Left lung (tissue), 4 donors: ENCODE measurements at regions not wholly inside any gene's neighbourhood (a gene's known extent, or its start where the extent isn't known, plus 50 kb on each side); places are given as distances from the start of the nearest gene placed in this dataset.

Experiments used
- ATAC-seq: fragments of 200-7000 bp; cut with Tn5 transposase; one replicate; pipeline ENCODE4 v1.9.1; 2020; ENCODE audit warnings: moderate library complexity
- DNase-seq, 4 donors: peaks; one replicate each; pipeline ENCODE4 v3.0.0-alpha.2; 2013 to 2020
- H3K27ac ChIP-seq, 2 donors: fragments of 200-600 bp; sonication (generic) in 1 of 2; one replicate each; pipeline versions ENCODE4 v1.5.0 to v1.8.0; 2020 to 2021
- H3K27me3 ChIP-seq, 2 donors: fragments of 200-600 bp; sonication (generic) in 1 of 2; one replicate each; pipeline versions ENCODE4 v1.5.0 to v1.8.0; 2020 to 2021
- H3K36me3 ChIP-seq, 2 donors: fragments of 200-600 bp; sonication (generic) in 1 of 2; one replicate each; pipeline versions ENCODE4 v1.5.0 to v1.8.0; 2020 to 2021
- H3K4me1 ChIP-seq, 2 donors: fragments of 200-600 bp; one replicate each; pipeline ENCODE4 v1.8.0; 2021
- H3K4me3 ChIP-seq, 2 donors: fragments of 200-600 bp; sonication (generic) in 1 of 2; one replicate each; pipeline versions ENCODE4 v1.5.0 to v1.8.0; 2020 to 2021; ENCODE audit warnings: mild to moderate bottlenecking in 1 of 2
- H3K9me3 ChIP-seq, 2 donors: fragments of 200-600 bp; sonication (generic) in 1 of 2; one replicate each; pipeline versions ENCODE4 v1.5.0 to v1.8.0; 2020 to 2021
- intact Hi-C, 2 donors: fragments of 100-400 bp; cut with DNase I; formaldehyde crosslinking; loops; one replicate each; pipeline versions ENCODE4 v1.11.2 to v1.14.2; 2022
- TF ChIP-seq, protein P1 (sequence below), 2 donors: fragments of 200-600 bp; sonication (generic) in 1 of 2; IDR thresholded peaks; one replicate each; pipeline versions ENCODE4 v1.5.0 to v1.8.0; 2021; ENCODE audit warnings: antibody characterized with exemption in 2 of 2
- donor health status: DM: no; HTN: yes; CAD: no.
- donor health status: DM: no; HTN: no; CAD: no.

DNA sequence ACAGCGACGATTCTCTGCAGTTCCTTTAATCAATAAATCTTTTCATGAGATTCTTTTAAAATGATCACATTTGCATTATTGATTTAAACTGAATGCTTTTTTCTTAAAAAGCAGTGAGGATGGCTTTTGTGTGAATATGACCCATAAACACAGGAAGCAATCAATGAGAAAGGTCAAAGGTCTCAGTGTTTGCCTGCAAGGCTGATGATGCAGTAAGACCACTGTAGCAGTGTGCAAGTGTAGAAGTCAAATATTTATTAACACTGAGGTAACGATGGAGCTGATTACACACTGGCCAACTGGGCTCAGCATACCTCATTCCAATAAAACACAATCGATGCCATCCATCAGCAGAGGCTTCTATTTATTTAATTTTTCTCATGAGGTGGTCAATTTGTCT is 633.5 kb downstream of the DCDC2C start:
- no peaks in the 10 kb centered on the region for H3K9me3 ChIP-seq
- no peak for DNase-seq
- TF ChIP-seq, protein P1, sequence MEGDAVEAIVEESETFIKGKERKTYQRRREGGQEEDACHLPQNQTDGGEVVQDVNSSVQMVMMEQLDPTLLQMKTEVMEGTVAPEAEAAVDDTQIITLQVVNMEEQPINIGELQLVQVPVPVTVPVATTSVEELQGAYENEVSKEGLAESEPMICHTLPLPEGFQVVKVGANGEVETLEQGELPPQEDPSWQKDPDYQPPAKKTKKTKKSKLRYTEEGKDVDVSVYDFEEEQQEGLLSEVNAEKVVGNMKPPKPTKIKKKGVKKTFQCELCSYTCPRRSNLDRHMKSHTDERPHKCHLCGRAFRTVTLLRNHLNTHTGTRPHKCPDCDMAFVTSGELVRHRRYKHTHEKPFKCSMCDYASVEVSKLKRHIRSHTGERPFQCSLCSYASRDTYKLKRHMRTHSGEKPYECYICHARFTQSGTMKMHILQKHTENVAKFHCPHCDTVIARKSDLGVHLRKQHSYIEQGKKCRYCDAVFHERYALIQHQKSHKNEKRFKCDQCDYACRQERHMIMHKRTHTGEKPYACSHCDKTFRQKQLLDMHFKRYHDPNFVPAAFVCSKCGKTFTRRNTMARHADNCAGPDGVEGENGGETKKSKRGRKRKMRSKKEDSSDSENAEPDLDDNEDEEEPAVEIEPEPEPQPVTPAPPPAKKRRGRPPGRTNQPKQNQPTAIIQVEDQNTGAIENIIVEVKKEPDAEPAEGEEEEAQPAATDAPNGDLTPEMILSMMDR (IDR thresholded peaks at IDR 0.05) = no peak
- intact Hi-C loops = no loop called here
- H3K27me3 ChIP-seq = no peaks in the 10 kb centered on the region
- H3K27ac ChIP-seq = no peak overlapping the region
- ATAC-seq = no peak
- no peaks in the 10 kb centered on the region for H3K4me1 ChIP-seq
- no peak overlapping the region for H3K4me3 ChIP-seq
- H3K36me3 ChIP-seq = no peaks in the 10 kb centered on the region

DNA sequence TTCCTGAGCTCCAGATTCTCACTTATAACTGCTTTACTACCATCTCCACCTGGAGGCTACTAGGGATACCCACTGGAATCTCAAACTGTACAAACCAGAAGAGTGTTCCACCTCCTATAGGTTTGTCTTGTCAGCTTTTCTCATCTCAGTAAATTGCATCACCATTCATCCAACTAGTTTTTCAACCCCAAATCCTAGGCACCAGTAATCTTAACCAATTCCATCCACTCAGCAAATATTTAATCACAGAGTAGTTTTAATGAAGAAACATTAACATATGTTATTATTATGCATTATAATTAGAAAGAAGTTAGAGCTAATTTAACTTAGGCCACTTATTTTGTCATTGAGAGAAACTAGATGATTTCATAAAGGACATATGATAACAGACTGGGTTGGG is 635.0 kb downstream of the DCDC2C start:
- H3K9me3 ChIP-seq = peaks cover 0 to under 1% of the 10 kb centered on the region in 2 donors
- no peaks in the 10 kb centered on the region for H3K36me3 ChIP-seq
- H3K27me3 ChIP-seq = no peaks in the 10 kb centered on the region
- no peak overlapping the region for H3K27ac ChIP-seq
- DNase-seq = no peak
- TF ChIP-seq, protein P1 (IDR thresholded peaks at IDR 0.05) = no peak
- no peak for ATAC-seq
- H3K4me1 ChIP-seq = no peaks in the 10 kb centered on the region
- no peak overlapping the region for H3K4me3 ChIP-seq
- intact Hi-C loops = no loop called here

DNA sequence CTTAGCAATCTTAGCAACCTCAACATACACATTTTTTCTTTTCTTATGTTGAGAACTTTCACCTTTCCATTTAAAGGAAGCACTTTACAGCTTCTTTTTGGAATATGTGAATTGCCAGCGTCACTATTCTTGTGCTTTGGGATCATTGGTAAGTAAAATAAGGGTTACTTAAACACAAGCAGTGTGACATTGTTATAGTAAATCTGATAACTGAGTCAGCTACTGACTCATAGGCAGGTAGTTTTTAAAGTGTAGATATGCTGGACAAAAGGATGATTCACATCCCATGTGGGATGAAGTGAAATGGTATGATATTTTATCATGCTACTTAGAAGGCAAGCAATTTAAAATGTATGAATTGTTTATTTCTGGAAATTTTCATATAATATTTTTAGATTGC is 637.2 kb downstream of the DCDC2C start:
- H3K36me3 ChIP-seq = no peaks in the 10 kb centered on the region
- TF ChIP-seq, protein P1 (IDR thresholded peaks at IDR 0.05) = no peak
- no peaks in the 10 kb centered on the region for H3K27me3 ChIP-seq
- no peaks in the 10 kb centered on the region for H3K4me1 ChIP-seq
- intact Hi-C loops = no loop called here
- H3K9me3 ChIP-seq = peaks cover 0 to 7% of the 10 kb centered on the region in 2 donors
- DNase-seq (no peak), ATAC-seq (no peak)
- no peak overlapping the region for H3K4me3 ChIP-seq
- H3K27ac ChIP-seq = no peak overlapping the region

DNA sequence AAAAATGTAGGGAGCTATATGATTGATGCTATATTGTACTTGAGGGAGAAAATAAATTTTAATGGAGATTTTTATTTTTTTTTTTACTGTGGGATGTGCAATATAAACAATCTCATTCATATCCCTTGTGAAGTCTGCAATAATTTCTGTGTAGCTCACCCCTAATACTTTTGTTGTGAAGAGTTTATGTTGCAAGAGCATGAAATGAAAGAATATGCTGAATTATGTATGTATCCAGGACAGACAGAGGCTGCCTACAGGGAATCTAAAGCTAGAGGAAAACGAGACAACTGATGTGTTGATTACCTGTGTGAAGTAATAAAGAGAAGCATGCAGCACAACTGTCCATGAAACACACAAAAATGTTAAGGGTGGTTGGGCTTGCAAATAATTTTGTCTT is 643.3 kb downstream of the DCDC2C start:
- TF ChIP-seq, protein P1 (IDR thresholded peaks at IDR 0.05) = no peak
- H3K27me3 ChIP-seq = no peaks in the 10 kb centered on the region
- no peaks in the 10 kb centered on the region for H3K36me3 ChIP-seq
- intact Hi-C loops = no loop called here
- H3K4me3 ChIP-seq = no peak overlapping the region
- H3K27ac ChIP-seq = no peak overlapping the region
- H3K4me1 ChIP-seq = no peaks in the 10 kb centered on the region
- no peak for DNase-seq
- no peak for ATAC-seq
- H3K9me3 ChIP-seq = peaks cover 0 to 7% of the 10 kb centered on the region in 2 donors

DNA sequence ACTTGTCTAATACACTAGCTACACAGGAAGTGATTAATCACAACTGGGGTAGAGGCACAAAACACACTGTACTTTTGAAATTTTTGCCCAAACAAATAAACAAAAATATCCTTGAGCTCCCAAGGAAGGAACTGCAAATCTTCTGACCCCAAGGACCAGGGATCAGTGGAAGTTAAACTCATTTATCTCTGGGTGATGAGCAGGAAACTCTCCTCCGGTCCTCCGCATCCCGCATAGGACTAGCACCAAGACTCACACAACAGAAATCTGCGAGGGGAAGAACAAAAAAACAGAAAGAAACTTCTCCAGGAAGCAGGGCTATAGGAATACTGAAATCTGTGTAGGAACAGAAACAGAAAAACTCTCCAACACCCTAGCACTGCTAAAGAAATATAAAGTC is 650.3 kb downstream of the DCDC2C start:
- H3K9me3 ChIP-seq = no peaks in the 10 kb centered on the region
- DNase-seq = no peak
- H3K27ac ChIP-seq = no peak overlapping the region
- no peak overlapping the region for H3K4me3 ChIP-seq
- no peaks in the 10 kb centered on the region for H3K4me1 ChIP-seq
- TF ChIP-seq, protein P1 (IDR thresholded peaks at IDR 0.05) = no peak
- no peaks in the 10 kb centered on the region for H3K36me3 ChIP-seq
- no peak for ATAC-seq
- H3K27me3 ChIP-seq = no peaks in the 10 kb centered on the region
- intact Hi-C loops = no loop called here
